CD4-positive, alpha-beta T cell treated with Interleukin-6 for 4 hours (primary cell): ENCODE measurements at regions not wholly inside any gene's neighbourhood (a gene's known extent, or its start where the extent isn't known, plus 50 kb on each side); places are given as distances from the start of the nearest gene placed in this dataset.
"Not testable (repeated sequence)": the region's sequence is repeated elsewhere in the genome, so short reads cannot be mapped to it uniquely, and the experiment has no call there.

Experiments
- DNase-seq: peaks from one replicate; pipeline ENCODE4 v3.0.0-alpha.2; 2020; ENCODE audit warnings: mixed read lengths

DNA sequence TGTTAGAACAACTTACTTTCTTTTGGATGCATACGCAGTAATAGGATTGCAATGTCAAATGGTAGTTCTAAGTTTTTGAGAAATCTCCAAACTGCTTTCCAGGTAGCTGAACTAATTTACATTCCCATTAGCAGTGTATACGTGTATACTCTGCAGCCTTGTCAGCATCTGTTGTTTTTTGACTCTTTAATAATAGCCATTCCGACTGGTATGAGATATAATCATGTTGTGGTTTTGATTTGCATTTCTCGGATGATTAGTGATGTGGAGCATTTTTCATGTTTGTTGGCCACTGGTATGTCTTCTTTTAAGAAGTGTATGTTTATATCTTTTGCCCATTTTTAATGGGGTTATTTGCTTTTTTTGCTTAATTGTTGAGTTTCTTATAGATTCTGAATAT is 76.9 kb upstream of the HNRNPA1L2 start:
- not testable (repeated sequence) for DNase-seq

DNA sequence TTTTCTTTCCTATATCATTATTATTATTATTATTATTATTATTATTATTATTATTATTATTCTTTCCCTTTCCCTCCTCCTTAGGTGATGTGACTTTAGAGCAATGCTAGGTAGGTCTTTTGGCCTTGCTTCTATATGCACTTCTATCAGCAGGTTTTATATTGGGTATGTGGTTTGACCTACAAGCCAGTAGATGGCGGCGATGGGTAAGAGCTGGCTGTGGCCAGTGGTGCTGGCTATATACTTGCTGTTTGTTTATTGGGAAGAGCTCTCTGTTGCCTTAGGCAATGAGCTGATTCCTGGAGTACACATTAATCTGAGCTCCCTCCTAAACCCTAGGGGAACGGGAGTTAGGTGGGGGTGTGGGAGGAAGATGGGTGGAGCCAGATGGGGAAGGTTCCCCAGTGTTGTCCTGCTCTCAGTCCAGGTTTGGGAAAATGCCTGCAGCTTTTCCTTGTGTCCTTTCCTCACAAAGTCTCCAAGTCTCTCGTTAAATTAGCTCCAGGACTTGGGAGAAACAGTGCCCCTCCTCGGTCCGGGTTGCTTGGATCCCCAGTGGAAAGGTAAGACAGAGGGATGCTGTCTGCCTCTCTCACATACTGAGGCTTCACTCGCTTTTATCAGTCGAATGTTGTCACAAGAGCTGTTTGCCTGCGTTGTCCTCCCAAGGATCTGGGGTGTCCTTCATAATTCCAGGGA is 72.2 kb upstream of the HNRNPA1L2 start:
- peak; percentile 1 for DNase-seq

- not testable (repeated sequence) for DNase-seq
Measured at GRCh38 chr13:52571163-52571562, 71.1 kb upstream of the HNRNPA1L2 start.

DNA sequence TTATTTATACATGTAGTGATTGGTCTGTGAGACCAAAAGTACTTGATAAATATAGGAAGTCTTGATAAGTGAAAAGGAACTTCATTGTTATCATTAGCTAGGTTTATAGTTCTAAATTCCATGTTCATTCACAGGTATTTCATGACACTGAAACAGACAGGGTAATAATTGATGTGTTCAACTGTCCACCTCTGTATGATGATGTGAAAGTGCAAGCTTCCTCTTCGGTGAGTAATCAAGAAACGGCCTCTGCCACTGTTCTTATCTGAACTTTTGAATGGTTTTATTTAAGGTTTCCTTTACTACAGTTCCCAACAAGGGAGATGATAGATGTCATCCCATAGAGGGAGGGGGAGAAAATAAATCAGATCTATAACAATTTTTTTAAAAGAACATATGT is 59.3 kb upstream of the HNRNPA1L2 start:
- DNase-seq, result not testable (repeated sequence)
